Glutamatergic neuron (in vitro differentiated cells): ENCODE measurements at regions not wholly inside any gene's neighbourhood (a gene's known extent, or its start where the extent isn't known, plus 50 kb on each side); places are given as distances from the start of the nearest gene placed in this dataset.

Source experiments
- DNase-seq: peaks from one replicate; pipeline ENCODE4 v3.0.0; 2022
- H3K27ac Mint-ChIP-seq: one replicate; pipeline ENCODE4 v1.8.0; 2020; ENCODE audit warnings: mild to moderate bottlenecking, mixed read lengths, inconsistent platforms; ENCODE audit not compliant: unreplicated experiment
- H3K27me3 Mint-ChIP-seq: one replicate; pipeline ENCODE4 v1.8.0; 2020; ENCODE audit warnings: mild to moderate bottlenecking, moderate library complexity, mixed read lengths, inconsistent platforms; ENCODE audit not compliant: unreplicated experiment
- H3K36me3 Mint-ChIP-seq: one replicate; pipeline ENCODE4 v1.8.0; 2020; ENCODE audit warnings: mild to moderate bottlenecking, mixed read lengths, inconsistent platforms; ENCODE audit not compliant: unreplicated experiment
- H3K4me1 Mint-ChIP-seq: one replicate; pipeline ENCODE4 v1.8.0; 2020; ENCODE audit warnings: mild to moderate bottlenecking, low read depth, mixed read lengths, inconsistent platforms; ENCODE audit not compliant: unreplicated experiment
- H3K4me3 Mint-ChIP-seq: one replicate; pipeline ENCODE4 v1.8.0; 2020; ENCODE audit warnings: mild to moderate bottlenecking, mixed read lengths, inconsistent platforms; ENCODE audit not compliant: unreplicated experiment
- H3K9me3 Mint-ChIP-seq: one replicate; pipeline ENCODE4 v1.8.0; 2020; ENCODE audit warnings: mild to moderate bottlenecking, moderate library complexity, mixed read lengths, inconsistent platforms; ENCODE audit not compliant: unreplicated experiment
- TF ChIP-seq, protein P1 (sequence below): fragments of 200-600 bp; sonication (generic); IDR thresholded peaks from one replicate; pipeline ENCODE4 v1.5.0; 2021; ENCODE audit not compliant: partially characterized antibody, unreplicated experiment

DNA sequence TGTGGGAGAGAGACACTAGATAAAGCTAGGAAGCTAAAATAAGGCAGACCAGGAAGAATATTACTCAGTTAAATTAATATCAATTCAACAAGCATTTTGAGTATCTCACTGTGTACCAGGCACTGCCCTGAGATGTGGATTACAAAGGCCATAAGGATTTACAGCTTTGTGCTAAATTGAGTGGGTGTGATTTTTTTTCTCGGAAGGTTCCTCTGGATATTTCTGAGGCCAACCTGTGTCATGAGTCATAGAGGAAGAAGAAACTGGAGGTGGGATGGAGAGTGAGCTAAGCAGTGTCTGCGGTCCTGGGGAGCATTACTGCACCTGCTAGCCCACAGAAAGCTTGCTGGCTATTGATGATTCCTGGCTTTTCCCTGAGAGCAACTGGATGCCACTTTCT is 135.2 kb downstream of the RFPL4B start:
- Mint-ChIP-seq H3K27ac (no peak overlapping the region), H3K4me3 (no peak overlapping the region), H3K4me1 (peaks cover 5% of the 10 kb centered on the region), H3K9me3 (peaks cover 1% of the 10 kb centered on the region), H3K36me3 (no peaks in the 10 kb centered on the region), H3K27me3 (no peaks in the 10 kb centered on the region)
- no peak for DNase-seq
- TF ChIP-seq, protein P1, sequence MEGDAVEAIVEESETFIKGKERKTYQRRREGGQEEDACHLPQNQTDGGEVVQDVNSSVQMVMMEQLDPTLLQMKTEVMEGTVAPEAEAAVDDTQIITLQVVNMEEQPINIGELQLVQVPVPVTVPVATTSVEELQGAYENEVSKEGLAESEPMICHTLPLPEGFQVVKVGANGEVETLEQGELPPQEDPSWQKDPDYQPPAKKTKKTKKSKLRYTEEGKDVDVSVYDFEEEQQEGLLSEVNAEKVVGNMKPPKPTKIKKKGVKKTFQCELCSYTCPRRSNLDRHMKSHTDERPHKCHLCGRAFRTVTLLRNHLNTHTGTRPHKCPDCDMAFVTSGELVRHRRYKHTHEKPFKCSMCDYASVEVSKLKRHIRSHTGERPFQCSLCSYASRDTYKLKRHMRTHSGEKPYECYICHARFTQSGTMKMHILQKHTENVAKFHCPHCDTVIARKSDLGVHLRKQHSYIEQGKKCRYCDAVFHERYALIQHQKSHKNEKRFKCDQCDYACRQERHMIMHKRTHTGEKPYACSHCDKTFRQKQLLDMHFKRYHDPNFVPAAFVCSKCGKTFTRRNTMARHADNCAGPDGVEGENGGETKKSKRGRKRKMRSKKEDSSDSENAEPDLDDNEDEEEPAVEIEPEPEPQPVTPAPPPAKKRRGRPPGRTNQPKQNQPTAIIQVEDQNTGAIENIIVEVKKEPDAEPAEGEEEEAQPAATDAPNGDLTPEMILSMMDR = no peak

DNA sequence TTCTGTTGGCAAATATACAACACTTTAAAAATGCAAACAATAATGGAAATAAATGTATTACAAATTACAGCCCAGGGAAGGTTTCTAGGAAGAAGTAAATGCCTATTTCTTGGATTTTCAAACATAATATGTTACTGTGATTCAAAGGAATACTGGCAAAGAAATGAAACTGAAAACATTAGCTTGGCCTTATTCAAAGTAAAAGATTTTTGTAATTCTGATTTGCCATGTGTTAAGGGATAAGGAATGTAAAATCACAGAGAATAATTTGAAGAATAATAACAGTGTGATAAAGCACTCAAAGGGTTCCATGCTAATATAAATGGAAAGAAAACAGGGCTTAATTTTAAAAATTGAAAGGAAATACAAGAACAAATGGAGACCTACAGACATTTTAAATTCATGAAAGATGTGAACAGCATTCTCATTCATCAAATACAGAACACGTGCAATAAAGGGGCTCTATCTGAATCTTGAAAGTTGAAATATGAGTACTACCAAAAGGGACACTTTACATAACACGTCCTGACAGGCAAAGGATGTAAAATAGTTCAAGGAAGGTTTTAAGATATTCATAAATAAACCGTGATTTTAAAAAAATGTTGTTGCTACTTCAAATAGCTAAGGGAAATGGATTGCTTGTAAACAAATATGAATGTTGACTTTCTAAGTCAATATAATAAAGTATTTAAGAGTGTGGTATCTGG is 138.1 kb downstream of the RFPL4B start:
- Mint-ChIP-seq H3K9me3 (no peaks in the 10 kb centered on the region), H3K4me1 (peaks cover 5% of the 10 kb centered on the region), H3K36me3 (no peaks in the 10 kb centered on the region), H3K27me3 (peaks cover 2% of the 10 kb centered on the region), H3K27ac (no peak overlapping the region), H3K4me3 (no peak overlapping the region)
- no peak for DNase-seq
- TF ChIP-seq, protein P1 = no peak

DNA sequence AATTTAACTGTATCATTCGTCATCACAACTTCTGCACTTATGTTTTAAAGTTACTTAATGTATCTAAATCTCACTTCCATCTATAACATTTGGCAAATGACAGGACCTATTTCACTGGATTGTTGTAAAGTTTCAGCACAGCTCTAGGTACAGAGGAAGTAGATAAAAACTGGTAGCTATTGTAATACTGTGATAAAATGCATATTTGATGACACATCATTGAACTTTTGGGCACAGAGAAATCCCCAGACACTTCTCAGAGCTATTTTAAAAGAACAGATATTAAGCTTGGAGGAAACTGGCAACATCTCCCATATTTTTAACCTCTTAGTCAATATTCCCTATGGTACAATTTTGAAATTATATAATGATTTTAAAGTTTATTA is 138.7 kb downstream of the RFPL4B start:
- DNase-seq = no peak
- Mint-ChIP-seq H3K27ac (no peak overlapping the region), H3K4me1 (peaks cover 5% of the 10 kb centered on the region), H3K9me3 (no peaks in the 10 kb centered on the region), H3K4me3 (no peak overlapping the region), H3K36me3 (no peaks in the 10 kb centered on the region), H3K27me3 (peaks cover 2% of the 10 kb centered on the region)
- TF ChIP-seq, protein P1 = no peak

GRCh38 chr6:112486454-112486853 is 139.3 kb downstream of the RFPL4B start:
- Mint-ChIP-seq H3K27me3 (peaks cover 2% of the 10 kb centered on the region), H3K4me3 (no peak overlapping the region), H3K4me1 (peaks cover 5% of the 10 kb centered on the region), H3K36me3 (no peaks in the 10 kb centered on the region), H3K9me3 (no peaks in the 10 kb centered on the region), H3K27ac (no peak overlapping the region)
- DNase-seq = no peak
- TF ChIP-seq, protein P1 = no peak

GRCh38 chr6:112488238-112488637 is 141.1 kb downstream of the RFPL4B start:
- DNase-seq = no peak
- Mint-ChIP-seq H3K4me3 (no peak overlapping the region), H3K27me3 (peaks cover 2% of the 10 kb centered on the region), H3K36me3 (no peaks in the 10 kb centered on the region), H3K9me3 (no peaks in the 10 kb centered on the region), H3K4me1 (peaks cover 5% of the 10 kb centered on the region), H3K27ac (no peak overlapping the region)
- TF ChIP-seq, protein P1 = no peak
